Mesodermal cell (in vitro differentiated cells): ENCODE measurements at regions not wholly inside any gene's neighbourhood (a gene's known extent, or its start where the extent isn't known, plus 50 kb on each side); places are given as distances from the start of the nearest gene placed in this dataset.
A peak's percentile ranks its signal among the peaks of the same experiment; 100 is the strongest.

Experiments used
- H3K27ac ChIP-seq: 2 replicates; pipeline ENCODE4 v1.7.0; 2013; ENCODE audit warnings: mild to moderate bottlenecking, low read depth, low read length, moderate library complexity; ENCODE audit not compliant: severe bottlenecking
- H3K36me3 ChIP-seq: 2 replicates; pipeline ENCODE4 v1.7.1; 2013; ENCODE audit warnings: mild to moderate bottlenecking, low read length, moderate library complexity; ENCODE audit not compliant: control insufficient read depth, insufficient read depth
- H3K4me1 ChIP-seq: one replicate; pipeline ENCODE4 v1.7.1; 2013; ENCODE audit warnings: mild to moderate bottlenecking, low read length; ENCODE audit not compliant: insufficient read depth, control insufficient read depth, poor library complexity, severe bottlenecking
- H3K4me3 ChIP-seq: 2 replicates; pipeline ENCODE4 v1.7.0; 2013; ENCODE audit warnings: low read length, control low read depth, mild to moderate bottlenecking; ENCODE audit not compliant: insufficient read depth, poor library complexity, severe bottlenecking; ENCODE audit errors: extremely low read depth
- H3K9me3 ChIP-seq: 2 replicates; pipeline ENCODE4 v1.7.1; 2013; ENCODE audit warnings: mild to moderate bottlenecking, low read length, moderate library complexity; ENCODE audit not compliant: control insufficient read depth
- WGBS, 2 experiments: methylation state at CpG; one replicate each; pipeline ENCODE4 v1.1.5; 2013; ENCODE audit warnings: missing lambda C conversion rate in 2 of 2; ENCODE audit not compliant: insufficient coverage in 2 of 2; 5-methylcytosine and 5-hydroxymethylcytosine counted together

DNA sequence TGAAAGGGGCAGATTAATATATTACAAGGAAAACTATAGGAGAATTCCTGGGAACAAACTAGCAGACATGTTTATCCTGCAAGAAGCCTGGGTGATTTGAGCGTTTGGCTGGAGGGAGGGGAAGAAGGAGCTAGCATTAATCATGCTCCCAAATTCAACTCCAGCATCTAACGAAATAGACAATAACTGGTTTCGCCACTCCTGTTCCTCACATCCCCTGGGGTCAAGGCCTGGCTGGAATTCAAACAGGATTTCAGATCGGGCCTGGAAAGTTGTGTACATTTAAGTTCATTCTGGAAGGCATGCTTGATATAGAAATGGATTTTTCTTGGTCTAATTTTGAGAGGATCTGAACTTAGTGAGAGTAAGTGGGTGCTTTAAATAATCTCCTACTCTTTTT is 126.1 kb upstream of the CTAGE1 start:
- Histone ChIP-seq H3K9me3 (no peaks in the 10 kb centered on the region), H3K27ac (no peak overlapping the region), H3K4me1 (peaks cover 26% of the 10 kb centered on the region), H3K4me3 (no peak overlapping the region), H3K36me3 (no peaks in the 10 kb centered on the region)
- WGBS, 2 experiments: no CpG with 5 or more reads among the region's 4 CpGs

DNA sequence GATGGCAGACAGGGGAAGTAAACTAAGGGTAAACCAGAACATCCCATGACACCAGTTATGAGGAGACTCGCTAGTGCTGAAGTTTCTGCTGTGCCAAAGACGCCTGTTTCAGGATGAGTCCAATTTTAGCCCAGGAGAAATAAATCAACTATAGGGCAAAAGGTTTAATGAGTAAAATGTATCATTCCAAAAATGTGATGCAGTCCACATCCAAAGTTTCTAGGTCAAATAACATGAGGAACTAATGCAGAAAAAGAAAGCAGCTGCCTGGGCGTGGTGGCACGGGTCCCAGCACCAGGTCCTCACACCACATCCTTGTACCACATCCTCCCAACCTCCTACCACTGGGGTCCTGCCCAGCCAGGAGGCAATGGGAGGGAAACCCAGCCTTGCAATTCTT is 126.9 kb upstream of the CTAGE1 start:
- no peak overlapping the region for H3K4me3 ChIP-seq
- H3K36me3 ChIP-seq: no peaks in the 10 kb centered on the region
- H3K27ac ChIP-seq: no peak overlapping the region
- no peaks in the 10 kb centered on the region for H3K9me3 ChIP-seq
- 83 to 93% methylated on average over 2 of the region's 4 CpGs for WGBS, 2 experiments
- peaks cover 29% of the 10 kb centered on the region for H3K4me1 ChIP-seq

DNA sequence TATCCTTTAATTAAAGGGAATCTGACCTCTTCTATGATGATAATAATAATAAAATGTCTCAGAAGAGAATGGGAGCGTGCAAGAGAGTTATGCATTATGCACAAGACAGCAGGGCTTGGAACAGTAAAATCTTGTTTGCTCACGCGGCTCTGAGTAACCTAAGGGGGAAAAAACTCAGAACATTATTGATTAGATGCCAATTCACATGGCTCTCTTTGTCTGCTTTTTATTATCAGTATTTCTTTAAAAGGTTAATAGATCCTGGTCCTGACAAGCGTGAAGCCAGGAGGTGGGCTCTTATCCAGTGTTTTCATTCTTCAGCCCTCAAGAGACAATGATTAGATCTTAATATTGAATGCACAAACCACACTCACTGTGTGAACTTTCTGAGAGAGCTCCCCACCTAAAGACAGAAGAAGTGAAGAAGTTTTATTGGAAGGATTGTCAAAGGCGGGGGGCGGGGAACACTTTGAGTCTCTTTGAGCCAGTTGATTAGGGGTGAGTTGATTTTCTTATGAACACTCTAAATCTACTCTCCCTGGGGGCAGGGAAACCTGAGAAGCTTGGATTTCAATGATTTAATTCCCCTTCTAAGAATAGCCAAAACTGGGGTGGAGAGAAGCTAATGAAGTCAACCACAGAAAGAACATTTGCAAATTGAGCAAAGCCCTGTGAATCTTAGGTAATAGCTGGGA is 127.5 kb upstream of the CTAGE1 start:
- Histone ChIP-seq H3K4me1 (peaks cover 29% of the 10 kb centered on the region), H3K36me3 (no peaks in the 10 kb centered on the region), H3K27ac (no peak overlapping the region), H3K4me3 (no peak overlapping the region), H3K9me3 (no peaks in the 10 kb centered on the region)
- WGBS, 2 experiments: 100% methylated on average over 1 to 3 of the region's 6 CpGs

DNA sequence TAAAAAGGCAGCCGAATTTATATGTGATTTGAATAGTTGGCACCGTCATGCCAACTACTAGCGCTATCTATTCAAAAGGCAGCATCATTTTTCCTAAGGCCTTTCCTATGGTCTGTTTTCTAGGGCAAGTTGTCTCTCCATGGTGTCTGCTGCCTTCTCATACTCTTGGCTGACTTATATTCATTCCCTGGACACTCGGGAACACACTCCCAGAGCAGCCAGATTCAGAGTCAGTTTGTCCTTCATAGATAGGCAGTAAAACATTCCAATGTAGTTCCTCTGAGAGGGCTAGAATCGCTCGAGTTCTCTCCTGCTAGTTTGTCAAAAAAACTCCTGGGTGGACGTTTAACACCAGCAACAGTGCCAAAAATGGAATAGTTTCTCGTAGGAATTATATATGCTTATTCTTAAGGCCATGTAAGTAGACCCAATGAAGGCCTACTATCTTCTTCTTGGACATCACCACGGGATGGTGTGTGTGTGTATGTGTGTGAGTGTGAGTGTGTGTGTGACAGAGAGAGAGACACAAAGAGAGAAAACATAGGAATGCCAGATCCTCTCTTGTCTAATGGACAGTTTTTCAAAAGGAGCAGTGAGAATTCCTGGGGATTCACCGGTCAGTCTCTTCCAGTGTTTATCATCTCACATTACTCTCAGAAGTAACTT is 129.3 kb upstream of the CTAGE1 start:
- H3K9me3 ChIP-seq: no peaks in the 10 kb centered on the region
- H3K4me1 ChIP-seq: peaks cover 35% of the 10 kb centered on the region
- H3K36me3 ChIP-seq: no peaks in the 10 kb centered on the region
- H3K4me3 ChIP-seq: no peak overlapping the region
- WGBS, 2 experiments: 93 to 97% methylated on average over 7 to 9 of the region's 10 CpGs
- H3K27ac ChIP-seq: peak overlapping the region; percentile 32

DNA sequence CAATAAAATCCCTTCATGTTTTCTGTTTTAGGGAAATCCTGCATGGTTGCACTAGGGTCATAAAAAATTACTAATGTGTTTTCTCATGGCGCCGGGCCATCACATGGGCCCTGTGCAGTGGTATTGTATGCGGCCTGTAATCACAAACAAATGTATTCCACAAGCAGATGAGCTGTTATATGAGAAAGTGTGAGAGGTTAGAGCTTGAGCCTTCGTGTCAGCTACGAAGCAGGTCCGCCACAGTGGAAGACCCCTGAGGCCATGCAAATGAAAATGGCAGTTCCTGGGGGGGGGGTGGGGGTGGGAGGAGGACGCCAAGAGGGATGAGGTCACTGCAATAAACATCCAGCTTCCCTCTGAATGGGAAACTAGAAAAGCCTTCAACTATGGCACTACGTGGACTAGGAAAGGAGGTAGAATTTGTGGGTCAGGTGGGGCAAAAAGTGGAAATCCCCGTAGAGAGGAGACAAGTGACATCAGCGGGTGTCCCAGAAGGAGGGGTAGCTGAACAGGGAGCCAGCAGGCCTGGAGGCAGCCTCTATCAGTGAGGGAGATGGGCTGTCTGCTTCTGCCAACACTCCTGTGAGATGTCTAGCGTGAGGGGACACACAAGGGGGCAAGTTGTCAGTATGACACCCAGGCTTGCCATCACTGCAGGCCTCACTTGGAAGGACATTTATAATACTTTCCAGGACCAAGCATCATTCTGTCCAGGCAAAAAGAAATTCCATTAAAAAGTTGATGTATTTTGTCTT is 130.3 kb upstream of the CTAGE1 start:
- no peak overlapping the region for H3K4me3 ChIP-seq
- no peaks in the 10 kb centered on the region for H3K36me3 ChIP-seq
- H3K4me1 ChIP-seq: peaks cover 34% of the 10 kb centered on the region
- H3K9me3 ChIP-seq: no peaks in the 10 kb centered on the region
- 79 to 80% methylated on average over 7 of the region's 11 CpGs for WGBS, 2 experiments
- peak overlapping the region; percentile 32 for H3K27ac ChIP-seq

DNA sequence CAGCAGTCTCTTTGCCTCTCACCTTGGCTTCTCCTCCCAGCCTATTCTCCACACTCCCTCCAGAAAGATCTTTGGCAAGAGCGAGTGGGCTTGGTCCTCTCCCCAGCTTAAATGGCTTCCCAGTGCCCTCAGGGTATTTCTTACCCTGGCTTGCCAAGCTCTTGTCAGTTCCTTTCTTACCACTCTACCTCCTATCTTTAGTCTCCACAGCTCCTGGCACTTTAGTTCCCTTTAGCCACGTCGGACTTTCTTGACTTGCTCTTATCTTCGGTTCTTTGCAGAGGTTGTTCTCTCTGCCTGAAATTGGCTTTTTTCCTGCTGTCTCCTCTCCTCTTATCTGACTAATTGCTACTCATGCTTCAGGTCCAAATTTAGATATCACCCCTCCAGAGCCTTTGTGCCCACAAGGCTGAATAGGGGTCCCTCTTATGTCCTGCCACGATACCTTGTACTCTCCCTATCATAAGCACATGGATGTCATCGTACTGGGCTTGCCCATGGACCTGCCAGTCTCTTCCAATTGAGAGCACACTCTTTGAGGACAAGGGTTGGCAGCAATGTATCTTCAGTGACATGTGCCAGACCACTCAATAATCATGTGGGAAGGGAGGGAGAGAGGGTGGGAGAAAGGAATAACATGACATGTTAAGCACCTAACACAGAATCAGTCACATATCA is 131.7 kb upstream of the CTAGE1 start:
- Histone ChIP-seq H3K4me1 (peaks cover 34% of the 10 kb centered on the region), H3K4me3 (no peak overlapping the region), H3K27ac (no peak overlapping the region), H3K36me3 (no peaks in the 10 kb centered on the region), H3K9me3 (no peaks in the 10 kb centered on the region)
- WGBS, 2 experiments: 81 to 94% methylated on average over 6 of the region's 6 CpGs

DNA sequence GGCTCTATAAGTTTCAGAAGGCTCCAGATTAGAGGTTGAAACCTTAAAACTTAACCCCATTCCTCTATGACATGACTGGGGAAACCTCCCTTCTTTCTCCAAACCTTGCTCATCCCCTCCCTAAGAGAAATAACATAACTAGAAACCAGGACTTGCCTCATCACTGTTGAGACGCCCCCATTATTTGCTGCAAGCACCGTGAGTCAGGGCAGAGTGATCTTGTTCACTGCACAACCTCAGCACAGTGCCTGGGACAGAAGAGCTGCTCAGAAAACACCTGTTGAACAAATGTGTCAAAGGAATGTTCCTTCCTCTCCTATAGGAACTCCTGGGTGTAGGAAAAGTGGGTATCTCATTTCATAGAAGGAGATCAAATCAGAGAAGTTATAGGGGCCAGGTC is 132.7 kb upstream of the CTAGE1 start:
- H3K9me3 ChIP-seq: no peaks in the 10 kb centered on the region
- H3K27ac ChIP-seq: no peak overlapping the region
- no peak overlapping the region for H3K4me3 ChIP-seq
- H3K36me3 ChIP-seq: no peaks in the 10 kb centered on the region
- 83 to 89% methylated on average over 2 of the region's 2 CpGs for WGBS, 2 experiments
- H3K4me1 ChIP-seq: peaks cover 40% of the 10 kb centered on the region

DNA sequence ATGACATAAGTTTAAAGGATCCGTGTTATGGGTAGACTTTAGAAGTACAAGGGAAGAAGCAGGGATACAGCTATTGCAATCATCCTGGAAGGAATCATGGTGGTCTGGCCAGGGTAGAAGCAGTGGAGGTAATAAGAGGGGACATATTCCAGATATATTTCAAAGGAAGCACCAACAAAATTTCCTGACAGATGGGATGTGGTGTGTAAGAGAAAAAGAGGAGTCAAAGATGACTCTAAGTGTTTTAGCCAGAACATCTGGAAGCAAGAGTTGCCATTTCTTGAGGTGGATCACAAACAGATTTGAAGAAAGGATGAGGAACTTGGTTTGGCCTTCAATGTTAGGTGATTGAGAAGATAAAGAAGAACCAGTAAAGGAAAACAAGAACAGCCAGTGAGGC is 133.1 kb upstream of the CTAGE1 start:
- Histone ChIP-seq H3K27ac (no peak overlapping the region), H3K4me3 (no peak overlapping the region), H3K36me3 (no peaks in the 10 kb centered on the region), H3K9me3 (no peaks in the 10 kb centered on the region), H3K4me1 (peaks cover 40% of the 10 kb centered on the region)
- 89 to 100% methylated on average over 1 of the region's 1 CpG for WGBS, 2 experiments

DNA sequence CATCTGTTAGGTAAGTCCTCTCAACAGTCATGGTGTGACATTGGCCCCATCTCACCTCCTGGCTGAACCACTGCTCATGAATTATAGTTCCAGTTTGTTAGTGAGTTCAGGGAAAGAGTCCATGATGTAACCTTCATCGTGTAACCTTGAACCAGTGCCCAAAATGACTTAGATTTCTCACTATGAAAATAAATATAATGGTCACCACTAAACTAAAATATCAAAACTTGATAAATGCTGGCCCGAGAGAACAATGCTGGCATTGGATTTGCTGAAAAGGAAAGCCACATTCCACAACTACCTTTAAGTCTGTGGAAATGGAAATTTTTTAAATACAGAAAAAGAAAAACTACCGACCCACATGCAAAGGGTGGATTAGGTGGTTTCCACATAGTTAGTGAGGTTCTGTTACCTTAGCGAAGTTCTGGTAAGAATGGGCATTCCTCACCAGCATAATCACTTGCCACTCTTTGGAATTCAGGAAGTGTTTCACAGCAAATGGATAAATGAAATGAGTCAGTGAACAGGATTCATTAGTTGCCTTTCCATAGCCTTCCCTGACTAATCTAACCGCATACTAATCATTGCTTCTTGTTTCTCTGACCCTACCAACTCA is 133.9 kb upstream of the CTAGE1 start:
- no peaks in the 10 kb centered on the region for H3K36me3 ChIP-seq
- H3K4me3 ChIP-seq: no peak overlapping the region
- H3K4me1 ChIP-seq: peaks cover 42% of the 10 kb centered on the region
- no peak overlapping the region for H3K27ac ChIP-seq
- no CpG with 5 or more reads among the region's 5 CpGs for WGBS, 2 experiments
- no peaks in the 10 kb centered on the region for H3K9me3 ChIP-seq

DNA sequence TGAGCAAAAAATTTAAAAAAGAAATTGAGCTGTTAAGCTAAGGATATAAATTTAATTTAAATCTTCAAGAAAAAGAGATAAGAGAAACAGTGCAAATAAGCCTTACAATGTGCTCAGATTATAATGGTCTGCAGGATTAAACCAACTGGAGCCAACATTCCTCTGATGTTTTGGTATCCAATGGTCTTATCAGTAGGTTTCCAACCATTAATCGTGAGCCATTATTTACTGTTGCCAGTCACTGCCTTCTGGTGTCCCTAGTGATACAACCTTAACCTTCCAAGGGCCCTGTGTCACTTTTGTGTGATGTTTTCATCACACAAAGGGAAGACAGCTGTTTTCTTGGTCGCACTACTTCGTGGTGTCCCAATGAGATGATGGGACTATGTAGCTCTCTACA is 134.5 kb upstream of the CTAGE1 start:
- H3K27ac ChIP-seq: no peak overlapping the region

More for the DNA sequence above, 134.5 kb upstream of the CTAGE1 start:
- no peak overlapping the region for H3K4me3 ChIP-seq
- peaks cover 44% of the 10 kb centered on the region for H3K4me1 ChIP-seq
- WGBS, 2 experiments: 77 to 79% methylated on average over 3 of the region's 3 CpGs
- H3K9me3 ChIP-seq: no peaks in the 10 kb centered on the region
- H3K36me3 ChIP-seq: no peaks in the 10 kb centered on the region
